HEK293 (cell line): ENCODE measurements at regions not wholly inside any gene's neighbourhood (a gene's known extent, or its start where the extent isn't known, plus 50 kb on each side); places are given as distances from the start of the nearest gene placed in this dataset.

Source experiments
- TCF7L2 ChIP-seq: IDR thresholded peaks from 2 replicates; pipeline ENCODE4 v1.6.1; 2011; ENCODE audit warnings: low read depth, mild to moderate bottlenecking, inconsistent platforms, low read length, moderate library complexity, borderline replicate concordance
- YY1 ChIP-seq: fragments of 450-650 bp; formaldehyde crosslinking; IDR thresholded peaks from 2 replicates; pipeline ENCODE4 v1.5.1; 2018; ENCODE audit warnings: missing biosample characterization, missing genetic modification characterization
- ZBTB20 ChIP-seq: fragments of 450-650 bp; formaldehyde crosslinking; IDR thresholded peaks from 2 replicates; pipeline ENCODE4 v1.5.1; 2016; ENCODE audit warnings: missing biosample characterization, missing genetic modification characterization
- ZNF23 ChIP-seq: fragments of 450-650 bp; formaldehyde crosslinking; IDR thresholded peaks from 2 replicates; pipeline ENCODE4 v1.5.1; 2016; ENCODE audit warnings: missing biosample characterization, missing genetic modification characterization, borderline replicate concordance
- ZNF24 ChIP-seq: fragments of 450-650 bp; formaldehyde crosslinking; IDR thresholded peaks from 2 replicates; pipeline ENCODE4 v1.5.1; 2016; ENCODE audit warnings: missing biosample characterization, missing genetic modification characterization
- ZNF311 ChIP-seq: fragments of 450-650 bp; formaldehyde crosslinking; IDR thresholded peaks from 2 replicates; pipeline ENCODE4 v1.5.1; 2017; ENCODE audit warnings: missing biosample characterization, missing genetic modification characterization, borderline replicate concordance
- ZNF423 ChIP-seq: fragments of 450-650 bp; formaldehyde crosslinking; IDR thresholded peaks from 2 replicates; pipeline ENCODE4 v1.5.1; 2016; ENCODE audit warnings: missing biosample characterization, missing genetic modification characterization
- ZNF600 ChIP-seq: fragments of 450-650 bp; formaldehyde crosslinking; IDR thresholded peaks from 2 replicates; pipeline ENCODE4 v1.5.1; 2016; ENCODE audit warnings: missing biosample characterization, missing genetic modification characterization
- ZNF791 ChIP-seq: fragments of 450-650 bp; formaldehyde crosslinking; IDR thresholded peaks from 2 replicates; pipeline ENCODE4 v1.5.1; 2016; ENCODE audit warnings: missing biosample characterization, missing genetic modification characterization
- TF ChIP-seq, protein P1 (sequence below): fragments of 450-650 bp; formaldehyde crosslinking; IDR thresholded peaks from 2 replicates; pipeline ENCODE4 v1.5.1; 2016; ENCODE audit warnings: missing biosample characterization, missing genetic modification characterization
- TF ChIP-seq, protein P2 (sequence below): fragments of 450-650 bp; formaldehyde crosslinking; IDR thresholded peaks from 2 replicates; pipeline ENCODE4 v1.5.1; 2016; ENCODE audit warnings: missing biosample characterization, missing genetic modification characterization, borderline replicate concordance
- TF ChIP-seq, protein P3 (sequence below): fragments of 450-650 bp; formaldehyde crosslinking; IDR thresholded peaks from 2 replicates; pipeline ENCODE4 v1.5.1; 2016; ENCODE audit warnings: missing biosample characterization, missing genetic modification characterization
- TF ChIP-seq, protein P4 (sequence below): fragments of 450-650 bp; formaldehyde crosslinking; IDR thresholded peaks from 2 replicates; pipeline ENCODE4 v1.5.1; 2016; ENCODE audit warnings: missing biosample characterization, missing genetic modification characterization
- TF ChIP-seq, protein P5 (sequence below): IDR thresholded peaks from 2 replicates; pipeline ENCODE4 v1.6.1; 2011; ENCODE audit warnings: mild to moderate bottlenecking, low read depth, low read length, borderline replicate concordance

DNA sequence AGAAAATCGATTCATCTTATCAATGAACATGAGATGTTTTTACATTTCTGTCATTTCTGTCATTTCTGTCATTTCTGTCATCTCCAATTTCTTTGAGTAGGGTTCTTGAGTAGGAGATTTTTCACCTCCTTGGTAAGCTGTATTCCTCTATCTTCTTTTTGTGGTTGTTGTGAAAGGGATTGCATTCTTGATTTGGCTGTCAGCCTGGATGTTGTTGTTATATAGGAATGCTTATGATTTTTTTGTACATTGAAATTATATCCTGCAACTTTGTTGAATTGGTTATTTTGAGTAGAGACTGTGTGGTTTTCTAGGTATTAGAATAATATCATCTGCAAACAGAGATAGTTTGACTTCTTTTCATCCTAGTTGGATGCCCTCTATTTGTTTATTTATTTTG is 1233.7 kb downstream of the PLA2G4A start:
- TF ChIP-seq ZNF311 (tag by site-specific recombination) = no peak
- no peak for TF ChIP-seq ZNF791 (tag by site-specific recombination)
- TF ChIP-seq, protein P1, sequence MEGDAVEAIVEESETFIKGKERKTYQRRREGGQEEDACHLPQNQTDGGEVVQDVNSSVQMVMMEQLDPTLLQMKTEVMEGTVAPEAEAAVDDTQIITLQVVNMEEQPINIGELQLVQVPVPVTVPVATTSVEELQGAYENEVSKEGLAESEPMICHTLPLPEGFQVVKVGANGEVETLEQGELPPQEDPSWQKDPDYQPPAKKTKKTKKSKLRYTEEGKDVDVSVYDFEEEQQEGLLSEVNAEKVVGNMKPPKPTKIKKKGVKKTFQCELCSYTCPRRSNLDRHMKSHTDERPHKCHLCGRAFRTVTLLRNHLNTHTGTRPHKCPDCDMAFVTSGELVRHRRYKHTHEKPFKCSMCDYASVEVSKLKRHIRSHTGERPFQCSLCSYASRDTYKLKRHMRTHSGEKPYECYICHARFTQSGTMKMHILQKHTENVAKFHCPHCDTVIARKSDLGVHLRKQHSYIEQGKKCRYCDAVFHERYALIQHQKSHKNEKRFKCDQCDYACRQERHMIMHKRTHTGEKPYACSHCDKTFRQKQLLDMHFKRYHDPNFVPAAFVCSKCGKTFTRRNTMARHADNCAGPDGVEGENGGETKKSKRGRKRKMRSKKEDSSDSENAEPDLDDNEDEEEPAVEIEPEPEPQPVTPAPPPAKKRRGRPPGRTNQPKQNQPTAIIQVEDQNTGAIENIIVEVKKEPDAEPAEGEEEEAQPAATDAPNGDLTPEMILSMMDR (tag by site-specific recombination) = no peak
- TF ChIP-seq ZBTB20 = no peak
- TF ChIP-seq, protein P2, sequence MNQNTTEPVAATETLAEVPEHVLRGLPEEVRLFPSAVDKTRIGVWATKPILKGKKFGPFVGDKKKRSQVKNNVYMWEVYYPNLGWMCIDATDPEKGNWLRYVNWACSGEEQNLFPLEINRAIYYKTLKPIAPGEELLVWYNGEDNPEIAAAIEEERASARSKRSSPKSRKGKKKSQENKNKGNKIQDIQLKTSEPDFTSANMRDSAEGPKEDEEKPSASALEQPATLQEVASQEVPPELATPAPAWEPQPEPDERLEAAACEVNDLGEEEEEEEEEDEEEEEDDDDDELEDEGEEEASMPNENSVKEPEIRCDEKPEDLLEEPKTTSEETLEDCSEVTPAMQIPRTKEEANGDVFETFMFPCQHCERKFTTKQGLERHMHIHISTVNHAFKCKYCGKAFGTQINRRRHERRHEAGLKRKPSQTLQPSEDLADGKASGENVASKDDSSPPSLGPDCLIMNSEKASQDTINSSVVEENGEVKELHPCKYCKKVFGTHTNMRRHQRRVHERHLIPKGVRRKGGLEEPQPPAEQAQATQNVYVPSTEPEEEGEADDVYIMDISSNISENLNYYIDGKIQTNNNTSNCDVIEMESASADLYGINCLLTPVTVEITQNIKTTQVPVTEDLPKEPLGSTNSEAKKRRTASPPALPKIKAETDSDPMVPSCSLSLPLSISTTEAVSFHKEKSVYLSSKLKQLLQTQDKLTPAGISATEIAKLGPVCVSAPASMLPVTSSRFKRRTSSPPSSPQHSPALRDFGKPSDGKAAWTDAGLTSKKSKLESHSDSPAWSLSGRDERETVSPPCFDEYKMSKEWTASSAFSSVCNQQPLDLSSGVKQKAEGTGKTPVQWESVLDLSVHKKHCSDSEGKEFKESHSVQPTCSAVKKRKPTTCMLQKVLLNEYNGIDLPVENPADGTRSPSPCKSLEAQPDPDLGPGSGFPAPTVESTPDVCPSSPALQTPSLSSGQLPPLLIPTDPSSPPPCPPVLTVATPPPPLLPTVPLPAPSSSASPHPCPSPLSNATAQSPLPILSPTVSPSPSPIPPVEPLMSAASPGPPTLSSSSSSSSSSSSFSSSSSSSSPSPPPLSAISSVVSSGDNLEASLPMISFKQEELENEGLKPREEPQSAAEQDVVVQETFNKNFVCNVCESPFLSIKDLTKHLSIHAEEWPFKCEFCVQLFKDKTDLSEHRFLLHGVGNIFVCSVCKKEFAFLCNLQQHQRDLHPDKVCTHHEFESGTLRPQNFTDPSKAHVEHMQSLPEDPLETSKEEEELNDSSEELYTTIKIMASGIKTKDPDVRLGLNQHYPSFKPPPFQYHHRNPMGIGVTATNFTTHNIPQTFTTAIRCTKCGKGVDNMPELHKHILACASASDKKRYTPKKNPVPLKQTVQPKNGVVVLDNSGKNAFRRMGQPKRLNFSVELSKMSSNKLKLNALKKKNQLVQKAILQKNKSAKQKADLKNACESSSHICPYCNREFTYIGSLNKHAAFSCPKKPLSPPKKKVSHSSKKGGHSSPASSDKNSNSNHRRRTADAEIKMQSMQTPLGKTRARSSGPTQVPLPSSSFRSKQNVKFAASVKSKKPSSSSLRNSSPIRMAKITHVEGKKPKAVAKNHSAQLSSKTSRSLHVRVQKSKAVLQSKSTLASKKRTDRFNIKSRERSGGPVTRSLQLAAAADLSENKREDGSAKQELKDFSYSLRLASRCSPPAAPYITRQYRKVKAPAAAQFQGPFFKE (tag by site-specific recombination) = no peak
- TF ChIP-seq, protein P3, sequence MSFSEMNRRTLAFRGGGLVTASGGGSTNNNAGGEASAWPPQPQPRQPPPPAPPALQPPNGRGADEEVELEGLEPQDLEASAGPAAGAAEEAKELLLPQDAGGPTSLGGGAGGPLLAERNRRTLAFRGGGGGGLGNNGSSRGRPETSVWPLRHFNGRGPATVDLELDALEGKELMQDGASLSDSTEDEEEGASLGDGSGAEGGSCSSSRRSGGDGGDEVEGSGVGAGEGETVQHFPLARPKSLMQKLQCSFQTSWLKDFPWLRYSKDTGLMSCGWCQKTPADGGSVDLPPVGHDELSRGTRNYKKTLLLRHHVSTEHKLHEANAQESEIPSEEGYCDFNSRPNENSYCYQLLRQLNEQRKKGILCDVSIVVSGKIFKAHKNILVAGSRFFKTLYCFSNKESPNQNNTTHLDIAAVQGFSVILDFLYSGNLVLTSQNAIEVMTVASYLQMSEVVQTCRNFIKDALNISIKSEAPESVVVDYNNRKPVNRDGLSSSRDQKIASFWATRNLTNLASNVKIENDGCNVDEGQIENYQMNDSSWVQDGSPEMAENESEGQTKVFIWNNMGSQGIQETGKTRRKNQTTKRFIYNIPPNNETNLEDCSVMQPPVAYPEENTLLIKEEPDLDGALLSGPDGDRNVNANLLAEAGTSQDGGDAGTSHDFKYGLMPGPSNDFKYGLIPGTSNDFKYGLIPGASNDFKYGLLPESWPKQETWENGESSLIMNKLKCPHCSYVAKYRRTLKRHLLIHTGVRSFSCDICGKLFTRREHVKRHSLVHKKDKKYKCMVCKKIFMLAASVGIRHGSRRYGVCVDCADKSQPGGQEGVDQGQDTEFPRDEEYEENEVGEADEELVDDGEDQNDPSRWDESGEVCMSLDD (tag by site-specific recombination) = no peak
- no peak for TF ChIP-seq ZNF423
- TF ChIP-seq, protein P4, sequence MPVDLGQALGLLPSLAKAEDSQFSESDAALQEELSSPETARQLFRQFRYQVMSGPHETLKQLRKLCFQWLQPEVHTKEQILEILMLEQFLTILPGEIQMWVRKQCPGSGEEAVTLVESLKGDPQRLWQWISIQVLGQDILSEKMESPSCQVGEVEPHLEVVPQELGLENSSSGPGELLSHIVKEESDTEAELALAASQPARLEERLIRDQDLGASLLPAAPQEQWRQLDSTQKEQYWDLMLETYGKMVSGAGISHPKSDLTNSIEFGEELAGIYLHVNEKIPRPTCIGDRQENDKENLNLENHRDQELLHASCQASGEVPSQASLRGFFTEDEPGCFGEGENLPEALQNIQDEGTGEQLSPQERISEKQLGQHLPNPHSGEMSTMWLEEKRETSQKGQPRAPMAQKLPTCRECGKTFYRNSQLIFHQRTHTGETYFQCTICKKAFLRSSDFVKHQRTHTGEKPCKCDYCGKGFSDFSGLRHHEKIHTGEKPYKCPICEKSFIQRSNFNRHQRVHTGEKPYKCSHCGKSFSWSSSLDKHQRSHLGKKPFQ = no peak
- no peak for TF ChIP-seq TCF7L2
- no peak for TF ChIP-seq ZNF600 (tag by site-specific recombination)
- TF ChIP-seq ZNF24 (tag by site-specific recombination) = no peak
- TF ChIP-seq ZNF23 (tag by site-specific recombination) = no peak
- no peak for TF ChIP-seq YY1 (tag by site-specific recombination)
- TF ChIP-seq, protein P5, sequence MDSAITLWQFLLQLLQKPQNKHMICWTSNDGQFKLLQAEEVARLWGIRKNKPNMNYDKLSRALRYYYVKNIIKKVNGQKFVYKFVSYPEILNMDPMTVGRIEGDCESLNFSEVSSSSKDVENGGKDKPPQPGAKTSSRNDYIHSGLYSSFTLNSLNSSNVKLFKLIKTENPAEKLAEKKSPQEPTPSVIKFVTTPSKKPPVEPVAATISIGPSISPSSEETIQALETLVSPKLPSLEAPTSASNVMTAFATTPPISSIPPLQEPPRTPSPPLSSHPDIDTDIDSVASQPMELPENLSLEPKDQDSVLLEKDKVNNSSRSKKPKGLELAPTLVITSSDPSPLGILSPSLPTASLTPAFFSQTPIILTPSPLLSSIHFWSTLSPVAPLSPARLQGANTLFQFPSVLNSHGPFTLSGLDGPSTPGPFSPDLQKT = no peak
